NCI-H128 (cell line): ENCODE measurements at regions not wholly inside any gene's neighbourhood (a gene's known extent, or its start where the extent isn't known, plus 50 kb on each side); places are given as distances from the start of the nearest gene placed in this dataset.
"Not testable (repeated sequence)": the region's sequence is repeated elsewhere in the genome, so short reads cannot be mapped to it uniquely, and the experiment has no call there.

Source experiments
- DNase-seq: peaks from one replicate; lab custom pipeline; 2025; ENCODE audit not compliant: unreplicated experiment; lab: John Stamatoyannopoulos, UW

GRCh38 chr4:94141001-94141400 lies 66.7 kb upstream of the SMARCAD1 start:
- DNase-seq, result no peak

GRCh38 chr4:94148052-94148451 lies 59.6 kb upstream of the SMARCAD1 start:
- DNase-seq, result not testable (repeated sequence)

- DNase-seq, result no peak
Measured at GRCh38 chr4:94152466-94152865, 55.2 kb upstream of the SMARCAD1 start.

- DNase-seq, result not testable (repeated sequence)
Measured at GRCh38 chr4:94155404-94155803, 52.3 kb upstream of the SMARCAD1 start.

GRCh38 chr4:94156826-94157225 lies 50.8 kb upstream of the SMARCAD1 start:
- no peak for DNase-seq
